IPS DF 6.9 (cell line): ENCODE measurements at regions not wholly inside any gene's neighbourhood (a gene's known extent, or its start where the extent isn't known, plus 50 kb on each side); places are given as distances from the start of the nearest gene placed in this dataset.

Experiments
- DNase-seq: peaks from one replicate; pipeline ENCODE4 v3.0.0-alpha.2; 2013; ENCODE audit warnings: low read depth, low spot score
- H3K27ac ChIP-seq: one replicate; pipeline ENCODE4 v1.5.1; 2013; ENCODE audit warnings: low read length, control low read depth
- H3K27me3 ChIP-seq: 2 replicates; pipeline ENCODE4 v1.6.1; 2013; ENCODE audit warnings: mild to moderate bottlenecking, low read length; ENCODE audit not compliant: control insufficient read depth, insufficient read depth
- H3K36me3 ChIP-seq: 2 replicates; pipeline ENCODE4 v1.6.1; 2013; ENCODE audit warnings: low read length; ENCODE audit not compliant: control insufficient read depth, insufficient read depth
- H3K4me1 ChIP-seq: 2 replicates; pipeline ENCODE4 v1.6.1; 2013; ENCODE audit warnings: low read length; ENCODE audit not compliant: control insufficient read depth, insufficient read depth
- H3K4me3 ChIP-seq: 2 replicates; pipeline ENCODE4 v1.5.1; 2013; ENCODE audit warnings: mild to moderate bottlenecking, low read length
- H3K9me3 ChIP-seq: 2 replicates; pipeline ENCODE4 v1.6.1; 2013; ENCODE audit warnings: low read length, inconsistent platforms; ENCODE audit not compliant: control insufficient read depth, insufficient read depth
- WGBS: extraction: QIAGEN DNeasy Blood & Tissue Kit; methylation state at CpG from one replicate; pipeline ENCODE4 v1.1.7; 2013; ENCODE audit warnings: mixed read lengths, missing lambda C conversion rate; ENCODE audit not compliant: insufficient read length, insufficient coverage; 5-methylcytosine and 5-hydroxymethylcytosine counted together

DNA sequence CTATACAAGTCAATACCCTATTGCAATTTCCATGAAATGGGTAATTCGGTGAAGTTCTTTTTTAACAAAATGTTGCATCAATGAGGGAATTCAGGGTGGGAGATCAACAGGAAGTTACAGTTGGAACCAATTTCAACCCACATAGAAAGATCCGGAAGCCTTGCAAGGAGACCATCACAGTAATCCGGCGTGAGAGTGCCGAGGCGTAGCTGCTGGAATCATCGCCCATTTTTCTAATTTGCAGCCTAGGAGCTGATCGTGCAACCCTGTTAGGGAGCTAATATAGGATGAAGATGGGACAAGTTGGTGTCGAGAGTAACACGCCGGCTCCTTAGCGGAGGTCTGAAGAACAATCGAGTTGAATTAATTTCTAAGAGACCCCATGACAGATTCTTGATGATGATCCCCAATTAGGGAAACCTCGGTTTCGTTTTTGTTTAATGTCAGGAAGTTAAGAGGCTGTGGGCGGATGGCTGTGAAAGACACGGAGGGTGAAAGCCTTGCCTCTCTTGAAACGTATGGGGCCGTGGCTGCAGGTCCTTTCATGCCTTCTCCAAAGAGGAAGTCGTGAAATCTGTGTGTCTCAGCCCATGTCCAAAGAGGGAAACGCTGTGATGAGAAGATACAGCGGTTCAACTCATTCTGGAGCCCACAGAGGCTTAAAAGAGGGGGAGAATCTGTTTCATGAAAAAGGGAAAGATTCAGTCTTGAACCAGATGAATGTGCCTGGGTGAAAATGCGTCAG is 51.2 kb upstream of the CARD11 start:
- WGBS, result no CpG with 5 or more reads among the region's 23 CpGs
- H3K36me3 ChIP-seq, result no peaks in the 10 kb centered on the region
- no peak overlapping the region for H3K4me3 ChIP-seq
- H3K27me3 ChIP-seq, result no peaks in the 10 kb centered on the region
- DNase-seq, result no peak
- H3K9me3 ChIP-seq, result no peaks in the 10 kb centered on the region
- no peak overlapping the region for H3K27ac ChIP-seq
- no peaks in the 10 kb centered on the region for H3K4me1 ChIP-seq

DNA sequence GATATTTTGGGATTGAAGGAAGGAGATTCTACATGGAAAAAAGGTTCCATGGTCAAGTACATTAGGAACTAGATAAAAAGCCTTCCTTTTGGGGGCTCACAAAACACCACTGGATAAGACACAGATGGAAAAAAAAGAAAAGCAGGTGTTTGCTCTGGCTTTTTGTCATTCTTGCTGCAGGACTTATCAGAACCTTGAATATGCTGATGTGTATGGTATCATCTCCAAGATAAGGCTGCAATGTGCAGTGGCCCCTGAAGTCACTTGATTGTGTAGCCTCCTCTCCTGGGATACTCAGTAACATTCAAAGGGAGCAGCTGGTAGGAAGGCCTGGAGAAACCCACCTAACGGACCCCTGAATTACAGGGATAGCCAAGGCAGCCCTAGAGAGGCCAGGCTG is 54.1 kb upstream of the CARD11 start:
- no peak for DNase-seq
- no CpG with 5 or more reads among the region's 1 CpG for WGBS
- Histone ChIP-seq H3K27me3 (no peaks in the 10 kb centered on the region), H3K9me3 (no peaks in the 10 kb centered on the region), H3K4me1 (no peaks in the 10 kb centered on the region), H3K27ac (no peak overlapping the region), H3K4me3 (no peak overlapping the region), H3K36me3 (no peaks in the 10 kb centered on the region)

DNA sequence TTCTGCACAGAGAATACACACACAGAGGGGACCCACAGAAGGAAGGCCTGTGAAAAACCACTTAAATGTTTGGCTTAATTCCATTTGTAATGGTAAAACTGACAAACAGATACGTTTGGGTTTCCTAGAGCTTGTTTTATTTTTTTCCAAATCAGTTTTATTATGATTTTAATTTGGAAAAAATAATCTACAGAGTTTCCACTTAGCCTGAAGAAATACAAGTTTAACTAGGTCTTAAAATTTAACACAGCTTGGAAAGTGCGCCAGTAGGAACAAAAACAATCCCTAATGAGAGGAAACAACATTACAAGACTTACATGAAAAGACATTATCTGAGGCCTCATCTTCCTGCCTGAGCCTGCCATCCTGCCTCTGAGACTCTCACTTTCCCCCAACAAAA is 58.5 kb upstream of the CARD11 start:
- no peaks in the 10 kb centered on the region for H3K4me1 ChIP-seq
- H3K4me3 ChIP-seq, result no peak overlapping the region
- WGBS, result no CpG with 5 or more reads among the region's 2 CpGs
- H3K27ac ChIP-seq, result no peak overlapping the region
- no peaks in the 10 kb centered on the region for H3K27me3 ChIP-seq
- DNase-seq, result no peak
- no peaks in the 10 kb centered on the region for H3K9me3 ChIP-seq
- no peaks in the 10 kb centered on the region for H3K36me3 ChIP-seq

DNA sequence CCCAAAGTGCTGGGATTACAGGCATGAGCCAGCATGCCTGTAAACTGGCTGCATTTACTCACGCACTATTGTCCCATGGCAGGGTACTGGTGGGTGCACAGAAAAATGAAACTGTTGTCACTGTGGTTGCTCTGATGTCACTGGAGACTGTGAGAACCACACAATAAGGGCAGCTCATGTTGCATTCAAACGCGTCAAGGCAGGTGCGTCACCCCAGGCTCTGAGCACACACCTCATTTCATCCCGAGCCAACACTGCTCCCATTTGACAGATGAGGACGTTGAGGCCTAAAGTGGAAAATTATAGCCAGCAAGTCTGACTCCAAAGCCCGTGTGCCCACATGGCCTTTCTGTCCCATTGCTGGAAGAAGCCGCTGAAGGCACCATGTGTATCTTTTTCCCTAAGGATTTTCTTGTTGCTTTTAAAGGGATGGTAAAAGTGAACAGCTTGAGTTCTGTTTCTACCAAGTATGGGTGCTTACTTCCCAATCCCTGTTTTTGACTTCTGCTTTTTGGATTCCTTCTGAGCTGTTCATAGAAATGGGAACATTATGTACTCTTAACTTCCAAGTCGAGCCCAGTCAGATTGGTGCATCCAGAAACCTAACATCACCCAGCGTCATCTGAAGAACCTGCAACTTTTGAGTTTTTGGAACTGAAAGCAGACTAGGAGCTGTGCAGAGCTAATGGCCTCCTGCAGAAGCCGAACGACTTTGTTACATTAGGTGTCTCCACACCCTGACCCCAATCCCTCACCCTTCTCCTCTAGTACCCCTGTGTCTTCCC is 60.1 kb upstream of the CARD11 start:
- no CpG with 5 or more reads among the region's 12 CpGs for WGBS
- Histone ChIP-seq H3K36me3 (no peaks in the 10 kb centered on the region), H3K27me3 (no peaks in the 10 kb centered on the region), H3K27ac (no peak overlapping the region), H3K4me1 (no peaks in the 10 kb centered on the region), H3K9me3 (no peaks in the 10 kb centered on the region), H3K4me3 (no peak overlapping the region)
- DNase-seq, result no peak

DNA sequence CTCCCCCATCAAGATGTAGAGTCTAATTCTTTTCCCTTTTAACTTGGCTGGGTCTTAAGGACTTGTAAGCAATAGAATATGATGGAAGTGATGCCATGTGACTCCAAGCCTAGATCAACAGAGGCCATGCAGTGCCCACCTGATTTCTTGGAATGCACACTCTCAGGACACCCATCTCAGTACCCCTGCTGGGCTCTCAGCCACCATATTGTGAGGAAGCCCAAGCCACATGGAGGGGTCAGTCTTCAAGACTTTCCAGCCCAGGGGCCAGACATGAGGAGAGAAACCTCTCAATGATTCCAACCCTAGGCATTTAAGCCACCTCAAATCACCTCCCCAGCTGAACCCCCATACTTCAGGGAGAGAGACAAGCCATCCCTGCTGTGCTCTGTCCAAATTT is 62.2 kb upstream of the CARD11 start:
- Histone ChIP-seq H3K4me3 (no peak overlapping the region), H3K36me3 (no peaks in the 10 kb centered on the region), H3K9me3 (no peaks in the 10 kb centered on the region), H3K27me3 (no peaks in the 10 kb centered on the region), H3K4me1 (no peaks in the 10 kb centered on the region), H3K27ac (no peak overlapping the region)
- no peak for DNase-seq

DNA sequence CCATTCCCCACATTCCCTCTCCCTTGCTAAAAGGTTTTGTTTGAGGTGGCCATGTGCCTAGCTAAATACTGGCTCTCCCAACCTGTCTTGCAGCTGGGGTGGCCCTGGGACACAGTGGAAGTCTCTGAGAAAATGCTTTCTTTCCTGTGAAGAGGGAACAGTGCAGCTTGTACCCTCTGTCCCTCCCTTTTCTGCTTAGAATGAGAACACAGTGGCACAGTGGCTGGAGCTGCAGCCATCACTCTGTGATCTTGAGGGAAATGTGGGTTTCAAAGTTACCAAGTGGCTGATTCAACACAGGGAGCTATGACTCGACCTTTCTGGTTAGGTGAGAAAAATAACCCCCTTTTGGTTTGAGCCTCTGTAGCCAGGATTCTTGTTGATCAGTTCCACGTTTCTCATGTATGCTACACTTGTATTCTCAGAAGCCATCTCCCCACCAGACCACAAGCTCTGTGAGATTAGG is 62.7 kb upstream of the CARD11 start:
- Histone ChIP-seq H3K36me3 (no peaks in the 10 kb centered on the region), H3K4me1 (no peaks in the 10 kb centered on the region), H3K27ac (no peak overlapping the region), H3K4me3 (no peak overlapping the region), H3K27me3 (no peaks in the 10 kb centered on the region), H3K9me3 (no peaks in the 10 kb centered on the region)
- no CpG with 5 or more reads among the region's 2 CpGs for WGBS
- DNase-seq, result no peak

DNA sequence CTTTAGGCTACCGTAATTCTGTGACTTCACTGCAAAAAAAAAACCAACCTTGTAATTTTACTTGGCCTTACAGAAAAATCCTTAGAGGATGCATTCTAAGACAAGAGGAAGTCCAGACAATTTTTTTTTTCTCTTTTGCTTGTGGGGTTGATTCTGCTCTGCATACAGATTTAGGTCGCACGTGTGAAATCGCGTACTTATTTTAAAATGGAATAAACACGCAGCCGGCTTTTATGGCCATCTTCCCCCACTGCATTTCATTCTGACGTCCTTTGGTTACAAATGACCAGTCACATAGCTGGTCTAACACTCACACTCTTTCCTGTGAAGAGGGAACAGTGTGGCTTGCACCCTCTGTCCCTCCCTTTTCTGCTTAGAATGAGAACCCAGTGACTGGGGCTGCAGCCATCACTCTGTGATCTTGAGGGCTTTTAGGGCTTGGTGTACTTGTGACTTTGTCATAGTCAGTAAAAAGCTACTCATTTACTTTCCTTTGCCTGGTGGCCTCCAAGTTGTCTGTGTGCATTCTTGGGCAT is 63.6 kb upstream of the CARD11 start:
- no peak overlapping the region for H3K4me3 ChIP-seq
- no peaks in the 10 kb centered on the region for H3K27me3 ChIP-seq
- H3K4me1 ChIP-seq, result no peaks in the 10 kb centered on the region; the same call in 1 of the 2 replicates
- no CpG with 5 or more reads among the region's 8 CpGs for WGBS
- no peak overlapping the region for H3K27ac ChIP-seq
- H3K9me3 ChIP-seq, result no peaks in the 10 kb centered on the region
- no peaks in the 10 kb centered on the region for H3K36me3 ChIP-seq
- no peak for DNase-seq

DNA sequence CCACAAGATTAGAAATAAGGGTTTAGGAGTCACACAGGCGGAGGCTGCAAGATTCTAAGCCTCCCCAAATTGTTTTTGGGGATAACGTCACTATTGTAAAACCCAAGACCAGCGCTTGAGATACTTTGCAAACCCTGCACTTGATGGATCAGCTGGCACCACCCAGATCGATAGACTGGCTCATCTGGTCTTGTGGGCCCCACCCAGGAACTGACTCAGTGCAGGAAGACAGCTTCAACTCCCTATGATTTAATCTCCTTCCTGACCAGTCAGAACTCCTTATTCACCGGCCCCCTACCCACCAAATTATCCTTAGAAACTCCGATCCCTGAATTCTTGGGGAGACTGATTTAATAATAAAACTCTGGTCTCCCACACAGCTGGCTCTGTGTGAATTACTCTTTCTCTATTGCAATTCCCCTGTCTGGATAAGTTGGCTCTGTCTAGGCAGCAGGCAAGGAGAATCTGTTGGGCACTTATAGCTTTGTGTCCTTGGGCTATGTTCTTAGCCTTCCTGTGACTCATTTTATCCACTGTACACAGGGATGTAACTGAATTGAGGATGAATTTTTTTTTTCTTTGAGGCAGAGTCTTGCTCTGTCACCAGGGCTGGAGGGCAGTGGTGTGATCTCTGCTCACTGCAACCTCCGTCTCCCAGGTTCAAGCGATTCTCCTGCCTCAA is 64.4 kb upstream of the CARD11 start:
- Histone ChIP-seq H3K4me1 (no peaks in the 10 kb centered on the region; the same call in 1 of the 2 replicates), H3K36me3 (no peaks in the 10 kb centered on the region), H3K27ac (no peak overlapping the region), H3K9me3 (no peaks in the 10 kb centered on the region), H3K27me3 (no peaks in the 10 kb centered on the region), H3K4me3 (no peak overlapping the region)
- no CpG with 5 or more reads among the region's 8 CpGs for WGBS
- DNase-seq, result no peak

DNA sequence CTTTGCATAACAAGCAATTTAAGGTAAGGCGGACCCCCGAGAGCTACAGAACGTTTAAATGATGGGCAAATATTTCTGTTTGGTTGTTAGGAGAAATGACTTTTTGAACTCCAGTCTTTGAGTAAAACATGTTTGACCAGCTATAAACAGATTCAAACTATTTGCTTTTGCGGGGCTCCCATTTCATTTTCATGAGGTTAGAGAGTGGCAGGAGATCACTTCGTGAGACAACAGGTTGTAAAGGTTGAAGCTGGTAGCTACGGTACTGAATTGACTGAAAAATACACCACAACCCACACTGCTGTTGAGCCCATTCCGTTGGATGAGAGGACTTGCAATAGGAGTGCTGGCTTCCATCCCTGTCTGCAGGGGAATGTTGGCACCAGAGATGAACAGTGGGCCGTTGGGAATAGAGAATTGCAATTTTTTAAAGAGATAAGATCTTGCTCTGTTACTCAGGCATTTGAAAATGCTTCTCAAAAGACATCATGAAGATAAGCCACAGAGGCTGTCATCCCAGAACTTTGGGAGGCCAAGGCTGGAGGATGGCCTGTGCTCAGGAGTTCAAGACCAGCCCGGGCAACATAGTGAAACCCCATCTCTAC is 65.7 kb upstream of the CARD11 start:
- no peaks in the 10 kb centered on the region; the same call in 1 of the 2 replicates for H3K4me1 ChIP-seq
- H3K27me3 ChIP-seq, result no peaks in the 10 kb centered on the region
- no CpG with 5 or more reads among the region's 9 CpGs for WGBS
- H3K9me3 ChIP-seq, result no peaks in the 10 kb centered on the region
- no peaks in the 10 kb centered on the region for H3K36me3 ChIP-seq
- H3K27ac ChIP-seq, result no peak overlapping the region
- no peak for DNase-seq
- H3K4me3 ChIP-seq, result no peak overlapping the region

DNA sequence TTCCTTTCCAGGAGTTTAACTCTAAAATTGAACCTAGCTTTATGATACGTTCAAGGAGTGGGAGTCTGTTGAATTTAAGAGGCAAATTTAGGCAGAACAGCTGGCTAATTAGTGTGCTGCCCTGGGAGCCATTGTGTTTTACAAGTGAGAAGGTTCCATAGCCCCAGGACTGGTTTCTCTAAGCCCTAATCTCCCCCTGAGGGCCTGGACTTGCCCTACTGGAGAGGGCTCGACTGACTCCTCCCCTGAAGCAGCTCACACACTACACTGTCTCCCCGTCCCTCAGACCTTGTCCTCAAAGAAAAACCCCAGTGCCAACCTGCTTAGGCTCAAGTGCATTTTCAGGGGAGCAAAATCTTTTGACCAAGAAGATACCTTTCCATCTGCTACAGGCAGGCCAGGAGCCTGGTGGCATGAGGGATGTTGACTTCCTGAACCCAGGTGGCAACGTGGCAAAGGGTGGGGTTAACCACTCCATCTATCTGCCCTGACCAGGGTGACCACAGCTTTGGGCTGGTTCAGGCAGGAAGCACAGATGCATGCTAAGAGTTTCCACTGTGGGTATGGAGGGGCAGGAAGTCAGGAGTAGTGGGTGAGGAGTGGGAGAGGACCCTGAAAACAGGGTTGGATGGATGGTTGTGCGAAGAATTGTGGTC is 68.9 kb upstream of the CARD11 start:
- no peak for DNase-seq
- WGBS, result no CpG with 5 or more reads among the region's 5 CpGs
- Histone ChIP-seq H3K27ac (no peak overlapping the region), H3K27me3 (no peaks in the 10 kb centered on the region), H3K36me3 (no peaks in the 10 kb centered on the region), H3K9me3 (no peaks in the 10 kb centered on the region), H3K4me1 (no peaks in the 10 kb centered on the region; the same call in 1 of the 2 replicates), H3K4me3 (no peak overlapping the region)
